GM18498 (cell line): ENCODE measurements at regions not wholly inside any gene's neighbourhood (a gene's known extent, or its start where the extent isn't known, plus 50 kb on each side); places are given as distances from the start of the nearest gene placed in this dataset.
"Not testable (repeated sequence)": the region's sequence is repeated elsewhere in the genome, so short reads cannot be mapped to it uniquely, and the experiment has no call there.

Experiments used
- ATAC-seq: cut with Tn5 transposase; IDR thresholded peaks from one replicate; pipeline ENCODE4 v1.9.1; 2021; ENCODE audit warnings: mild to moderate bottlenecking, moderate library complexity; ENCODE audit not compliant: unreplicated experiment

DNA sequence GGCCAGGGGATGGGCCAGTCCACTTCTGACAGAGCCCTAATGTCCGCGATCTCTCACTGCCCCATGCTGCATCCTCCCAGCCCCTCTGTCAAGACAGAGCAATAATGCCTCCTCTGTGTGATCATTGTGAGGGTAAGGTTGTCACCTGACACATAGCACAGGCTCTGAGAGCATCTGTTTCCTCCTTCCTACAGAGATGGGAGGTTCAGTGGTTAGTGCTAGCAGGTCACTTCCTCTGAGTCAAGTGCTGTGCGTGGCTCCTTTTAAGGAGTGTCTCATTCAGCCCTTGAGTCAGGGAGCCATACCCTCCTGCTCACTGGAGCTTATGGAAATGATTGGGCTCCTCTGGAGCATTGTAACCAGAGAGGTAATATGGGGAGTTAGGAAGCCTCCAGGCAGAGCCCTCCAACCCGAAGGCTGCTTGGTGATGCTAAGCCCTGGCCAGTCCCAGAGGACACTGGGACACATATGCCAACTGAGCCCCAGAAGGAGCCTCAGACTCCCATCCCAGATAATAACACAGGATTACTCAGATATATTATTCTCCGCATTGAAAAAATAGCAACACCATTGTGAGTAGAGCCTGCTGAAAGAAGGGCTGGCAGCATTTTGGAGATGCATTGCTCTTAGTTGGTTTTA lies 189.0 kb downstream of the GALNT1 start:
- no peak for ATAC-seq

DNA sequence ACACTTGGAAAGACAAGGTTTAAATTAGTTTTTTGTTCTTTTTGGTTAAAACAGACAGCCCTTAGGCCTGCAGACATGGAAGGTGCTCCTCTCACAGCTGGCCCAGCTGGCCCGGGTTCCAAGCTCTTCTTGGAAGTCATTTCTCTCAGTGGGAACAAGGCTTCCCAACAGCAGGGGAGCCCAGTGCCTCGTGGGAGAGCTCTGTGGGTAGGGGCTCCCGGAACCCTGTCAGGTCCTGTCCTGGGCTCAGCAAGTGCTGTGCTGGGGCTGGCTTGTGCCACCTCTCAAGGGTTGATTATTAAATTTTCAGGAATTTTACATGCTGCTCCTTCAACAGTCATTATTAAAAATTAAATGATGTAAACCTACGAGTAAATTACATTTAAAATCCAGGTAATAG lies 189.6 kb downstream of the GALNT1 start:
- no peak for ATAC-seq

GRCh38 chr18:35775887-35776286 lies 194.3 kb downstream of the GALNT1 start:
- no peak for ATAC-seq

DNA sequence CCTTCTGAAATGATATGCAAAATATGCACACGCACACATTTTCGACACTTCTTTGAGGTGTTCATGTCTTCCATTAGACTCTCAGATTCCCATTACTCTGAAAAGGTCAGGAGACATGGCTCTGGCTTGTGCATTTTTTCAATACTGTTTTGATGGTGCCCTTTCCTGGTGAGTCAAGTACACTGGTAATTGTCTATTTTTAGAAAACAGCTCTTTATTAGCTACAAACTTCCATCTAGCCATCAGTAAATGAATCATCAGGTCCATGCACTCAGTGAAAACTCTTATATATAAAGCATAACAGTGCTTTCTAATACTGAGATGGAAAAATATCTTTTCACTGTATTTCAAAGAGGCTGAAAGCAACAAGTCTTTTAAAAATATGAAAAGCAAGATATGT lies 194.9 kb downstream of the GALNT1 start:
- no peak for ATAC-seq

- no peak for ATAC-seq
Measured at GRCh38 chr18:35777039-35777438, 195.4 kb upstream of the RMP24 start.

DNA sequence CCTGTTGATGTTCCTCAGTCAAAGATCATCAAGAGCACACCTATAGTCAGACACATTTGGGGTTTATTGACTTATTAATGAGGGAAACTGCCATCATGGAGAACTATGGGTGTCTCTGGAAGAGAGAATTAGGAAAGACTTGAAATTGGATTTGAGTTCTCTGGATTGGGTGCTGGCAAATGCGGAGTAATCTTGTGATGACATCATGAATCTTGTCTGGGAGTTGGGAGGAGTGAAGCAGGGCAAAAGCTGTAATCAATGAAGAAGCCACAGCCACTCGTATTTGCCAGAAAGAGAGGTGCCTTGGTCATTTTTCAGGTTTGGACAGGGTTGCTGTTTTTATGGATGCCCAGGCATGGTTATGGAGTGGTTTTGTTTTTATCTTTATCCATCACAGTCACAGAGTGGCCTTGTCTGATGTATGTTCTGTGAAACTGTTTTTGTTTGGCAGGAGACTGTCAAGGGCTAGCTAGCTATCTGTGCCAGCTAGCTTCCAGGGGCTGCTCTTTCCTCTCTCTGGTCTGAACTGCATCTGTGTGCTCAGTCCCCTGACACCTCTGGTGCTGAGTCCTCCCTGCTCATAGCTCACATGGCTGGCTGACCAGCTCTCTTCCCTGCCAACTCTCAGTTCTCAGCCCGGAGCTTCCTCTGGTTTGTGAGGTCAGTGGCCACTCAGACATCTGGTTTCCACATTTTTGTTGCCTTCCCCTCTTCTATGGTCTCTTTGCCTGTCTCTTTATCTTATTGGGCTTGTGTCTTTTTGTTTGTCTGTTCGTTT lies 193.4 kb upstream of the RMP24 start:
- no peak for ATAC-seq

DNA sequence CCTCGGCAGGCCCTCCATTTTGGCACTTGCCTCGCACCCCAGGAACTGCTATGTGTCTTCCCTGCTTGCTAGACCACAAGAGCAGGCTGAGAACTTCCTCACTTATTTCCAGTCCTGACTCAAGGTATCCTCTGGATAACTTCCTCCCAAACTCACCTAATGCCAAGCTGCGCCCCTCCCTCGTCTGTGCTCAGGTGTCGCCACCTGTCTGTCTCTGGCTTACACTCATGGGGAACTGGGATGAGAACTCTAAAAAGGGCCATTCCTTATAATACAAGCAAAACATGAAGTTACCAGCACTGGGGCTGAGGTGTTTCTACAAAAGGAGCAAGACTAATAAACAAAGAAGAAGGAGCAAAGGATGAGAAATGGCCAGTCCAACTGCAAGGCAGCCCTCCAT lies 191.5 kb upstream of the RMP24 start:
- no peak for ATAC-seq

DNA sequence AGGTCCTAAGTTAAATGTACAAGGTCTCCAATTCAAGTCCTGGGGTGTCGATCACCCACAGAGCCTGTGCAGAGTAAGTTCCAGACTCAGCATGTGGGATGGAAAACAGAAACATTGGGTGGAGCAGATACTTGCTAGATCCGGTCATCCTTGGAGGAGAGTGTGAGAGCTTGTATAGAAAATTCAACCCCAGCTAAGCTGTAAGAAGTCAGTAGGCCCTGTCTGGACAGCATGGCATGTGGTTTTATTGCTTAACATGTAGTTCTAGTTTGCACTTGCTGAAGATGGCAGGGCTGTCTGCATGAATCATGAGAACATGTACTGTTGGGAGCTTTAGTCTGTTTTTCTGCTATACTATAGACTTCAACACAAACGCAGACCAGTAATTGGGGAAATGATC lies 189.6 kb upstream of the RMP24 start:
- ATAC-seq, result no peak

DNA sequence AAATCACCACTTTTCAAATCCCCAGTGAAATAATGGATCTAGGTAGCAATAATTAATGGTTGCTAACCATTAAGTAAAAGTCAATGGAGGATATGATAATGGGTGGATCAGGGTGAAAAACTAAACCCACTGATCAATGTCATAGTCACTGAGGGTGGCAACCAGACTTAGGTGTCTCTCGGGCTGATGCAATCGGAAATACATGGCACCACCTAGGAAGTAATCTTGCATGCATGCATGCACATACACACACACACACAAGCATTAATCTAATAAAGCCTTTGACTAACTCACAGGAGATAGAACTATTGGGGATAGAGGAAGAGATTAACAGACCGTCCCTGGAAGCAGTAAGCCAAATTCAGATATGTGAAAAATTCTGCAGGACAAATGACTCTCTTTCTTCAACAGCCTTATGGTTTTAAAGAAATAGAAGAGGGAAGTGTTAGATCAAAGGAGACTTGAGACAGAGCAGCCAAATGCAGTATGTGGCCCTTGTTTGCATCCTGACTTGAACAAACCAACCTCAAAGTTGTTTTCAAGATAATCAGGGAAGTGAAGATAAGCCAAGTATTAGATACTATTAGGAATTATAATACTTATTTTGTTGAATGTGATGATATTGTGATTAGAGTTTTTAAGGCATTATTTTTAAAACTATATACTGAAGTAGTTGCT lies 186.0 kb upstream of the RMP24 start:
- no peak for ATAC-seq

DNA sequence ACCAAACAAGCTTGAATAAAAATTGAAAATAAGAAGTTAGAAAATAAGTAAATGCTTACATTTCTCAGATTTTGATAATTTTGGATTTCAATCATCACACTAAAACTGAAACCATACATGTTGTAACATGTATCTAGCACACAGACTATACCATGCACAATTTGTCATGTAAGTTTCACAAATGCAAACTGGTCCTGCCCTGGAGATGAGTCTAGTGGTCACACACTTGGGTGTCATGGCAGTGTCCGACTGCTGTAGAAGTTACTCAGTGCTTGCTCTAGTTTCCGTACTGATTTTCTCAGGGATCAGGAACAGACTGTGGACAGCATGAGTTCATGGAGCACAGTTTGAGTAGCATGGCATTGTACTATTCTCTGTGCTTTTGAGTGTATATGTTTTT lies 182.9 kb upstream of the RMP24 start:
- no peak for ATAC-seq

DNA sequence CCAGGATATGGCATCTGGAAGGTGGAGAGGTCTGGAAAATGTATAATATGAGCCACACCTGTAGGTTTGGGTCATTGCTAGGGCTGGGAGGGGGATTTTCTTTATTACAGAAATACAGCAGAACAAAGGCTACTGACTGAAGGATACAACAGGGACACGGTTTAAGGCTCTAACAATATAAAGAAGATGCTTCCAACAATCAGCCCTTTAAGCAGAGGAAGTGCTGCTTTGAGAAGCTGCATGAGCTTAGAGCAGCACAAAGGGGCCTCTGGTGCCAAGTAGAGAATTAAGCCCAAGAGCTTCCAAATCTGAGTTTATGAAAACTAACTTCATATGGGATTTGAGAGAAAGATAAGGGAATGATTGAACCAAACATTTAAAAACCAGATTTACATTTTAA lies 174.5 kb upstream of the RMP24 start:
- ATAC-seq, result no peak

DNA sequence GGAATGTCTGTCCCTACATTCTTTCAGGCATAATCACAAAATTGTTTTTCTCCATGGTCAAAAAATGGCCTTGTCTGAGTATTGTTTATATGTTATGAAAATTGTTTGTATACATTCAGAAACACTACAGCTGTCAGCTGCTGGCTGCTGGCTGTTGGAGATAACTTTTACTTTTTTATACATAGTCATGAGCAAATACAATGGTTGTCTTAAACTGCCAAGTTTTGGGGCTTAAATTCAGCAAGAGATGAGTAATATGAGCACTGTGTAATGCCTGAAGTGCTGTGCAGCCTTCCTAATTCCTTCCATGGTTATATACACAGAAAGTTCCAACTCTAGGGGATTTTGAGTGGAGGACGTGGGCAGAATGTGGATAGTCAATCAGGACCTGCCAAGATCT lies 168.9 kb upstream of the RMP24 start:
- no peak for ATAC-seq

DNA sequence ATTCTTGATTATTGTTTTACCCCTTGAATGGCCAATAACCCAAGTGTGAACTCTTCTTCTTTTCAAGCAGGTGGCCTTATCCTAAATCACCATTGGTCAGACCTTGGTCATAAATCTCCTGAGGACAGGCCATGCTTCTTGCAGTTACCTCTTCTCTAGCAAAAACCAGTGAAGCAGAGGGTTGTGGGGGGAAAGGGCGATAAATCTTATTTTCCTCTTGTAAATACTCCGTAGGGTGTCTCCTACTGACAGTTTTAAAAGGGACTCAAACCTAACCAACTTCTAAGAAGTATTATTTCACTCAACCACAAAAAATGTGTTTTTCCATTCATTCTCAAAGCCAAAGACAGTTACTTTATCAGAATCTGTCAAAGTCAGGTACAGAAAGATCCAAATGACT lies 168.1 kb upstream of the RMP24 start:
- ATAC-seq, result no peak

GRCh38 chr18:35807811-35808335 lies 164.6 kb upstream of the RMP24 start:
- no peak for ATAC-seq

DNA sequence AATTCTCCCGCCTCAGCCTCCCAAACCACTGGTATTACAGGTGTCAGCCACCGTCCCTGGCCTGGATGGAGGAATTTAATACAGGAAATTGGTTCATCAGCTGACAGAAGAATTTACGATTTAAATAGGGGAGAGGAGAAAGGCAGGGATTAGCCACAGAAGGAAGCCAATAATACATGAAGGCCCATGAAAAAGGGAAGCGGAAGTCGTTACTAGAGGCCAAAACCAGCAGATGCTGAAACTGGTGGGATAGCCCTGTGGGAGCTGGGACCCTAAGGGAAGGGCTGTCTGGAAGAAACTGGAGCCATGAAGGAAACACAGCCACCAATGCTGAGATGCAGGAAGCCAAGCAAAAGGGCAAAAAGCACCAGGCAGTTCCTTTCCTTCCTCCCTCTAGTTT lies 163.7 kb upstream of the RMP24 start:
- no peak for ATAC-seq

GRCh38 chr18:35810520-35810919 lies 162.0 kb upstream of the RMP24 start:
- ATAC-seq, result no peak

DNA sequence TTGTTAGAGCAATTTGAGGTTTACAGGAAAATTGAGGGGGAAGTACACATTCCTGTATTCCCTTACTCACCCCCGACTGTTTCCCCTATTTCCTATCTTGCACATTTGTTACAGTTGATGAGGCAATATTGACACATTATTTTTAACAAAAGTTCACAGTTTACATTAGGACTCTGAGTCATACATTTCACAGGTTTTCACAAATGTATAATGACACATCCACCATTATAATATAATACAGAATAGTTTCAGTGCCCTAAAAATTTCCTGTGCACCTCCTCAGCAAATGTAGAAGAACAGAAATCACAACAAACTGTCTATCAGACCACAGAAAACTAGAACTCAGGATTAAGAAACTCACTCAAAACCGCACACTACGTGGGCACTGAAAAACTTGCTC lies 160.6 kb upstream of the RMP24 start:
- ATAC-seq, result no peak

- not testable (repeated sequence) for ATAC-seq
Measured at GRCh38 chr18:35815011-35815410, 157.5 kb upstream of the RMP24 start.

- ATAC-seq, result no peak
Measured at GRCh38 chr18:35816003-35816402, 156.5 kb upstream of the RMP24 start.

DNA sequence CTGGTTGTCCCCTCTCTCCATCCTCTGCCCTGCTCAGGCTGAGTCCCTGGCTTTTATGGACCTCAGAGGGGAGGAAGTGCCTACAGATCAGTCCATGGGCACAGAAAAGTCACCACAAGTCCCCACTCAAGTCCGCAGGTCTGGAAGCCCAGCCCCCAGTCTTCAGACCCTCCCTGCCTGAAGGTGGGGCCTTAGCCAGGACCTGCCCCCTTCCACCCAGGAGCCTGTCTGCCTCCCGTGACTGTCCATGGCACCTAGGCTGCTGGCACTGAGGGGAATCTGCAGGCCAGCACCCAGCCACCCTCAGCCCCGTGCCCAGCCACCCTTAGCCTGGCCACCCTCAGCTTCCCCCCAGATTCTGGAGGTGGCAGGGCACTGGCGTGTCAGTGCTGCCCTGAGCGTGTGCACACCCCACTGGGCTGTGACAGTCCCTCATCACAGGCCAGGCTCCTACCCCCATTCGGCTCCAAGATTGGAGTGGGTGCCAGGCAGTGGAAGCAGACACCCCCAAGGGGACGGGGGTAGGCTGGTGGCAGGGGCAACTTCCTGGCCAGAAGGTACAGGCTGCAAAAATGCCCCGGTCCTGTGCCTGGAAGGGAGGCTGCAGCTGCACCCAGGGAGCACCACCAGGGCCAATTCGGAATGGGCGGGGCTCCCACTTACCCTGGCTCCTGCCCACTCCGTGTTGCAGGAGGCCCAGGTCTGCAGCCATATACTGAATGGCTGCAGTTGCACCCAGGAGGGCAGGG lies 154.7 kb upstream of the RMP24 start:
- no peak for ATAC-seq

DNA sequence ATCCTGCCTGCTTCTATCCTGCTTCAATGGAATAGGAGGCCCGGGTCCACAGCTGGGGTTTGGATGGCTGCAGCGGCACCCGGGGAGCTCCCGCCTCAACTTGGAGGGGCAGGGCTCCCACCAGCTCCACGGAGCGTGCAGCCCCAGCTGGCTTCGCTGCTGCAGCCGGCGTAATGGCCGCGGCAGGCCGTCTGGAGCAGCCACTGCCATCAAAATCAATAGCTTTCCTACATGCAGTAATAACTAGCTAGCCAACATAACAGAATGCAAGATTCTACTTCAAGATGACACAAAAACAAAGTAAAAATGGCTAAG lies 154.2 kb upstream of the RMP24 start:
- no peak for ATAC-seq
